Endothelial cell of umbilical vein (primary cell): ENCODE measurements at regions not wholly inside any gene's neighbourhood (a gene's known extent, or its start where the extent isn't known, plus 50 kb on each side); places are given as distances from the start of the nearest gene placed in this dataset.

Source experiments
- BruUV-seq: library from RNA; stranded (reverse); fragments of 400-500 nt; replicated peaks from 2 replicates; lab custom pipeline; 2021; lab: Mats Ljungman, UMichigan
- CTCF ChIA-PET: fragments of 300-600, 350-600 bp; sonication (Branson Sonifier 250); formaldehyde crosslinking; loops from one replicate; lab custom pipeline; 2021; ENCODE audit warnings: antibody characterized with exemption, inconsistent platforms; lab: Charles Lee
- POLR2A ChIA-PET: fragments of 300-600, 350-600 bp; sonication (Branson Sonifier 250); formaldehyde crosslinking; loops from one replicate; lab custom pipeline; 2021; ENCODE audit warnings: antibody characterized with exemption, inconsistent platforms; lab: Charles Lee
- DNase-seq: peaks from one replicate; pipeline ENCODE4 v3.0.0-alpha.2; 2011; ENCODE audit warnings: low read depth, low spot score
- FAIRE-seq: peaks from 2 replicates; lab custom pipeline; 2011; peaks lifted over from hg19 to GRCh38; lab: Jason Lieb, UNC
- H2AFZ ChIP-seq: 2 replicates; pipeline ENCODE4 v1.6.0; 2012; ENCODE audit warnings: low read depth, low read length, control low read depth, inconsistent platforms
- H3K27ac ChIP-seq: 2 replicates; pipeline ENCODE4 v1.5.1; 2011; ENCODE audit warnings: low read depth, mild to moderate bottlenecking, control low read depth, low read length, moderate library complexity; ENCODE audit not compliant: insufficient read depth
- H3K27me3 ChIP-seq, 2 experiments: 2 replicates each; pipeline versions ENCODE4 v1.6.0 to v1.6.1; 2011; ENCODE audit warnings: low read length in 2 of 2, mixed read lengths in 1 of 2; ENCODE audit not compliant: control insufficient read depth in 2 of 2, insufficient read depth in 2 of 2
- H3K36me3 ChIP-seq, 2 experiments: 2 replicates in 1 of 2; 3 replicates in 1 of 2; pipeline ENCODE4 v1.5.1; 2011; ENCODE audit warnings: low read length in 2 of 2, mild to moderate bottlenecking in 1 of 2, moderate library complexity in 1 of 2; ENCODE audit not compliant: control insufficient read depth in 2 of 2, insufficient read depth in 2 of 2; ENCODE audit errors: extremely low read depth in 1 of 2
- H3K4me1 ChIP-seq: 3 replicates; pipeline ENCODE4 v1.5.1; 2011; ENCODE audit warnings: mild to moderate bottlenecking, low read length; ENCODE audit not compliant: control insufficient read depth, insufficient read depth; ENCODE audit errors: extremely low read depth
- H3K4me2 ChIP-seq: 2 replicates; pipeline ENCODE4 v1.6.1; 2011; ENCODE audit warnings: low read length, control low read depth, mixed read lengths; ENCODE audit not compliant: insufficient read depth
- H3K4me3 ChIP-seq, 3 experiments: fragments of 200-600 bp in 1 of 3; sonication (generic), shearing (Covaris generic) in 1 of 3; replicated peaks in 1 of 3; 2 replicates each; pipeline ENCODE4 v1.5.1; 2011 to 2016; ENCODE audit warnings: control low read depth in 3 of 3, low read length in 3 of 3, mild to moderate bottlenecking in 2 of 3, inconsistent platforms in 1 of 3, low read depth in 1 of 3, moderate library complexity in 1 of 3; ENCODE audit not compliant: insufficient read depth in 1 of 3
- H3K79me2 ChIP-seq: 2 replicates; pipeline ENCODE4 v1.6.0; 2012; ENCODE audit warnings: low read length, inconsistent platforms; ENCODE audit not compliant: control insufficient read depth, insufficient read depth
- H3K9ac ChIP-seq: replicated peaks from 2 replicates; pipeline ENCODE3; 2011; ENCODE audit warnings: low read length, control low read depth; ENCODE audit not compliant: insufficient read depth; ENCODE audit errors: extremely low read depth
- H3K9me1 ChIP-seq: replicated peaks from 3 replicates; pipeline ENCODE4 v1.6.0; 2011; ENCODE audit warnings: mild to moderate bottlenecking, low read length; ENCODE audit not compliant: control insufficient read depth, insufficient read depth; ENCODE audit errors: extremely low read depth
- H3K9me3 ChIP-seq: replicated peaks from 2 replicates; pipeline ENCODE4 v1.5.1; 2012; ENCODE audit warnings: low read length, inconsistent platforms; ENCODE audit not compliant: control insufficient read depth, insufficient read depth
- H4K20me1 ChIP-seq: replicated peaks from 2 replicates; pipeline ENCODE3; 2011; ENCODE audit warnings: mild to moderate bottlenecking, low read length; ENCODE audit not compliant: control insufficient read depth, insufficient read depth; ENCODE audit errors: extremely low read depth
- EZH2 ChIP-seq: IDR thresholded peaks from 2 replicates; pipeline ENCODE4 v1.6.1; 2012; ENCODE audit warnings: borderline replicate concordance, low read depth, mild to moderate bottlenecking, moderate library complexity, low read length, inconsistent platforms; ENCODE audit not compliant: severe bottlenecking
- GATA2 ChIP-seq: IDR thresholded peaks from 2 replicates; pipeline ENCODE4 v1.7.0; 2011; ENCODE audit warnings: low read depth, mild to moderate bottlenecking, moderate library complexity, mixed read lengths, low read length; ENCODE audit not compliant: insufficient read length, insufficient read depth
- JUN ChIP-seq: IDR thresholded peaks from 2 replicates; pipeline ENCODE4 v1.6.1; 2011; ENCODE audit warnings: borderline replicate concordance, low read depth; ENCODE audit not compliant: insufficient read length, insufficient read depth
- MYC ChIP-seq: IDR thresholded peaks from one replicate; pipeline ENCODE4 v1.6.1; 2011; ENCODE audit warnings: mild to moderate bottlenecking, low read depth, low read length
- dilution Hi-C: fragments of 300-500 bp; cut with MboI; formaldehyde crosslinking; loops from one replicate; pipeline ENCODE4 v1.15.0; 2019; ENCODE audit warnings: low sequenced_read_pairs; ENCODE audit not compliant: extremely low pct_ligation_motif_present
- intact Hi-C: fragments of 100-400 bp; cut with micrococcal nuclease; formaldehyde crosslinking; loops from one replicate; pipeline ENCODE4 v1.10.0; 2022

GRCh38 chr2:217437290-217437870 is 565.4 kb downstream of the TNS1 start:
- H3K4me3 ChIP-seq = no peak overlapping the region
- TF ChIP-seq EZH2 = no peak
- TF ChIP-seq JUN = no peak
- TF ChIP-seq GATA2 = no peak
- H3K9me1 ChIP-seq = no peaks in the 10 kb centered on the region
- H4K20me1 ChIP-seq = no peaks in the 10 kb centered on the region
- H3K79me2 ChIP-seq = no peaks in the 10 kb centered on the region
- dilution Hi-C loops (no loop called here), intact Hi-C loops (no loop called here)
- no peak for FAIRE-seq
- no peak overlapping the region for H3K9ac ChIP-seq
- H2AFZ ChIP-seq = no peak overlapping the region
- POLR2A ChIA-PET = no interaction called here
- H3K4me2 ChIP-seq = no peak overlapping the region
- no peak for DNase-seq
- no peaks in the 10 kb centered on the region for H3K27me3 ChIP-seq
- no peak overlapping the region for H3K27ac ChIP-seq
- BruUV-seq = no TSS peak
- no peaks in the 10 kb centered on the region for H3K4me1 ChIP-seq
- no peaks in the 10 kb centered on the region for H3K9me3 ChIP-seq
- CTCF ChIA-PET = interaction anchor here (0.9 kb wide), 1 partner anchor 271 kb away, joined by 3 read pairs; no protein-coding TSS in a partner anchor
- no peaks in the 10 kb centered on the region for H3K36me3 ChIP-seq

GRCh38 chr2:217436386-217436785 is 566.4 kb downstream of the TNS1 start:
- dilution Hi-C loops (no loop called here), intact Hi-C loops (no loop called here)
- Histone ChIP-seq H3K9ac (no peak overlapping the region), H3K4me1 (no peaks in the 10 kb centered on the region), H4K20me1 (no peaks in the 10 kb centered on the region), H3K4me2 (no peak overlapping the region), H3K27me3 (no peaks in the 10 kb centered on the region), H3K36me3 (no peaks in the 10 kb centered on the region), H3K9me1 (no peaks in the 10 kb centered on the region), H3K27ac (no peak overlapping the region), H3K79me2 (no peaks in the 10 kb centered on the region), H3K4me3 (no peak overlapping the region), H2AFZ (no peak overlapping the region), H3K9me3 (no peaks in the 10 kb centered on the region)
- ChIA-PET POLR2A (no interaction called here), CTCF (interaction anchor here (0.9 kb wide), 1 partner anchor 270 kb away, joined by 3 read pairs; no protein-coding TSS in a partner anchor)
- no peak for TF ChIP-seq MYC
- FAIRE-seq = no peak
- no peak for DNase-seq
- no TSS peak for BruUV-seq
